GM21717 (cell line): ENCODE measurements at regions not wholly inside any gene's neighbourhood (a gene's known extent, or its start where the extent isn't known, plus 50 kb on each side); places are given as distances from the start of the nearest gene placed in this dataset.
"Not testable (repeated sequence)": the region's sequence is repeated elsewhere in the genome, so short reads cannot be mapped to it uniquely, and the experiment has no call there.

Experiments
- ATAC-seq: cut with Tn5 transposase; IDR thresholded peaks from one replicate; pipeline ENCODE4 v1.9.1; 2021; ENCODE audit warnings: mild to moderate bottlenecking, moderate library complexity; ENCODE audit not compliant: unreplicated experiment

DNA sequence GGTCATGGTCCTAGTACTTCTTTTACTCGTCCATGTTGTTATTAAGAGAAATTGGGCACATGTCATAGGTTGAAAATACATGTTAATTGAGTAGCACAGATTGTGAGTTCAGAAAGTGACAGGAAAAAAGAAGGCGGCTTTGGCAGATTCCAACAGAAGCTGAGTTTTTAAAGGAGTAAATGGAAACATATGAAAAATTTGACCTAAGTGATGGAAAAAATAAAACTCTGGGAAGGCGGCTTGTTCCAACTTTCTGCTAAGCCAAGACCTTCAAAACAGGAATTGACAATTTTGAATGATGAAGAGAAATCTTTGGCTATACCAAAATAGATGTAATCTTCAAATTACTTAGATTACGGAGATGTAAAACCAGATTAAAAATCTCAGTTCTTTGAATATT lies 868.0 kb downstream of the EPHA4 start:
- ATAC-seq: no peak

GRCh38 chr2:220704810-220705209 lies 867.3 kb downstream of the EPHA4 start:
- ATAC-seq: no peak

DNA sequence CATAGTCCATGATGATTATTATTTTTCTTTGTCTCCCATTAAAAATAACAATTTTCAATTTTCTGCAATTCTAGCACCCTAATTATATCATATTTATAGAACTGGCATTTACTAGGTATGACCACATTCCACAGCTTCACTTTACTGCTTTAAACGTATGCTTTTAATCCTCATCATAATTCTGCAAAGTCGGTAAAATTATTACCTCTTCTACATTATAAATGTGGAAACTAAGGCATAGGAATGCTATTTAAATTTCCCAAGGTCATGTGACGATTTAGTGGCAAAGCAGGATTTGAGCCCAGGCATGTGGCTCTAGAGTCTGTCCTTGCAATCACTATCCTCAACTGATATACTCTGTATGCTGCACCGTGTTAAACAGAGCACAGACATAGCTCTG lies 866.4 kb downstream of the EPHA4 start:
- ATAC-seq: no peak

DNA sequence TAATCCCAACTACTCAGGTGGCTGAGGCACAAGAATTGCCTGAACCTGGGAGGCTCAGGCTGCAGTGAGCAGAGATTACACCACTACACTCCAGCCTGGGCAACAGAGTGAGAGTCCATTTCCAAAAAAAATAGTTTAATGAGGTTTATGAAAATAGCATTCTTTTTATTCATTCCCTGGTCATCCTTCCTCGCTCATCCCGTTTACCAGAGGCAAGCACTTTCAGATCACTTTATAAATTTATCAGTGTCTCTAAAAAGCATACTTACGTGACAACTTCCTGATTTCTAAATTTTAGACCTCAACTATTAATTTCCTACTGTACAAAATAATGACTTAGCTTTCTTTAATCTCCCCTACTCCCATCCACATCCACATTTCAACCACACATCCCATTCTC lies 864.8 kb downstream of the EPHA4 start:
- no peak for ATAC-seq

DNA sequence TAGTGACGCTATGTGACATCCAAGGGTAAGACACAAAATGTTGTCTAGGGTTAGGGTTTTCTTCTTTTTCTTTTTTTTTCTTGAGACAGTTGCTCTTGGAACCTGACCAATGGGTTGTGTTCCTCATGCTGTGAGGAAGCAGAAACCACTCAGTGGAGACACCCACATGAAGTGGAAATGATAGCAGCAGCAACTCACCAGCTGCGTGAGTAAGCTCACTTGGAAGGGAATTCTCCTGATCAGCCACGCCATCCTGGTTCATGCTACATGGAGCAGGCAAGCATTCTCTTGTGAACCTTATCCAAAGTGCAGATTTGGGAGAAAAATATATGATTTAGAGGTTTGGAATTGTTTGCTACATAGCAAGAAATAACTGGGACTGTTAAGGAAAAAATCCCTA lies 863.7 kb downstream of the EPHA4 start:
- no peak for ATAC-seq

DNA sequence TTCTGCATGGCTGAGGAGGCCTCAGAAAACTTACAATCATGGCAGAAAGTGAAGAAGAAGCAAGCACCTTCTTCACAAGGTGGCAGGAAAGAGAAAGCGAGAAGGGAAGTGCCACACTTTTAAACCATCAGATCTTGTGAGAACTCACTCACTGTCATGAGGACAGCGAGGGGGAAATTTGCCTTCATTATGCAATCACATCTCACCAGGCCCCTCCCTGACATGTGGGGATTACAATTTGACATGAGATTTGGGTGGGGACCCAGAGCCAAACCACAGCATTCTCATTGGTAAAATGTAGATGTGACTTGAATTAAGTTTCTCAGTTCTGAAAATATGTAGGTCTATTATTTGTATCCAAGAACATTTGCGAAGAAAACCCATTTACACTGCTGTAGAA lies 854.8 kb downstream of the EPHA4 start:
- no peak for ATAC-seq

DNA sequence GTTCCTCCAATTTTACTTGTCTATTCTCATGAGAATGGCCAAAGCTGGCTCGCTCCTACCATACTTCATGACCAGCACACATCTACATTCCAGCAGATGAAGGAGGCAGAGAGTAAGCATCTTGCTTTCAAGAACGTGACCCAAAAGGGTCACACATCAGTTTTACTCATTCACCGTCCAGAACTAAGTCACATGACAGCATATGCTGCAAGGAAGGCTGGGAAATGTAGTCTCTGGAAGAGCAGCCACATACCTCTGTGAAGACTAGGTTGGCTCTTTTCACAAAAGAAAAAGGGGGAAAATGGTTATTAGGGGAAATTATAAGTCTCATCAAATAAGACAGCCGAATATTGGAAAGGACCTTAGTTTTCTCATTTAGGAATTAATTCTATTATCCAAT lies 835.3 kb downstream of the EPHA4 start:
- ATAC-seq: no peak

DNA sequence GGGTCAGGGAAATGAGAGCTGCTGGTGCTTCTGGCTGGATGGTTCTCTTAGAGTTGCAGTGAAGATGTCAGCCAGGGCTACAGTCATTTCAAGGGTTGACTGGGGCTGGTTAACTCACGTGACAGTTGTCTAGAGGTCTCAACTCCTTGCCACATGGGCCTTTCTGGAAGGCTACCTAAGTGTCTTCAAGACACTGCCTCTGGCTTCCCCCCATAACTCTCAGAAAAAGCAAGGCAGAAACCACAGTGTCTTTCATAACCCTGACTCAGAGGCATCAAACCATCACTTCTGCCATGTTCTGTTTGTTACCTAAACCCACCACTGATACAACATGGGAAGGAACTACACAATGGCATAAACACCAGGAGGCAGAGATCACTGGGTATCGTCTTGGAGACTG lies 828.9 kb downstream of the EPHA4 start:
- no peak for ATAC-seq

- ATAC-seq: no peak
Measured at GRCh38 chr2:220744861-220745260, 827.2 kb downstream of the EPHA4 start.

DNA sequence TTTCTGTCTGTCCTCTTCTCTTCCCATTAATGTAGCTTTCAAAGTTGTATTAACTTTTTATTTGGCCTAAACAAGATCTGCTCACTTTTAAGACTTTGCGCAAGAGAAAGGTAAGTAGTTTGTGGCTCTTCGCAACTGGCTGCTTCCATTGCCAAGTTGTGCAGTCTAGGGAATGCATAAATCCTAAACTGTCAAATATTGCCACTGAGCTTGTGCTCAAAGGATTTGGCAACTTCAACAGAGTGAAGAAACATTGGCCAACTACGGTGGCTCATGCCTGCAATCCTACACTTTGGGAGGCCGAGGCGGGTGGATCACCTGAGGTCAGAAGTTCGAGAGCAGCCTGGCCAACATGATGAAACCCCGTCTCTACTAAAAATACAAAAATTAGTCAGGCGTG lies 826.4 kb downstream of the EPHA4 start:
- no peak for ATAC-seq

DNA sequence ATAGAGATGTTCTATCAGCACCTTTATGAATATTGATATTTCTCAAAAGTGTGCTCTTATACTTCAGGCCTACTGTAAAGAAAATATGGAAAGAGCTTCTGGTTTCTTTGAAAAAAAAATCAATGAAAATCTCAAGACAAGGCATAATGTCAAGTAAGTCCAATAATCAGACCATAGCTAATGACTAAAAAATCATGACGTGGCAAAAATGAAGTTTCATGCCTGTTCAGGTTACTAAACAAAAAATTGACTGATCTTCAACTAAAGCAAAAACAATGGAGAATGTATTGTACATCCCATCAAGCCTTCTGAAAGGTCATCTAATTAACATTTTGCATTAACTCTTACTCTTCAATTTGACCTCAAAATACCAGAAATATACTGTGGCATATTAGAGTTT lies 824.4 kb downstream of the EPHA4 start:
- no peak for ATAC-seq

GRCh38 chr2:220748875-220749479 lies 823.1 kb downstream of the EPHA4 start:
- ATAC-seq: no peak

DNA sequence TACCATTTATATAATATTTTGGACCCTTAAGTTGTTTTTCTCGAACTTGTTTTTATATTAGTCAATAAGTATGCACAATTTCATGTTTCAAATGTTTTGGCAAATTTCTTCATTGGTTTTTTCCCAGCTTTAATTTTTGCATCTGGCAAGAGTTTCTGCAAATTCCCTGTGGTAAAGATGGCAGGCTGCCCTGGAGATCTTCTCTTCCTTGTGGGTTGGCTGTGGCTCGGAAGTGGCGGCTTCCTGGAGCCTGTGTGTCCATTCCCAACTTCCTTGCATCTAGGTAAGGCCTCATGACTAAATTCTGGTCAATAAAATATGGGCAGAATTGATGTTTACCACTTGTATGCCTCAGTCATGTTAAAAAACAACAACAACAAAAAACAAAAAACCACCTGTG lies 818.6 kb downstream of the EPHA4 start:
- no peak for ATAC-seq

DNA sequence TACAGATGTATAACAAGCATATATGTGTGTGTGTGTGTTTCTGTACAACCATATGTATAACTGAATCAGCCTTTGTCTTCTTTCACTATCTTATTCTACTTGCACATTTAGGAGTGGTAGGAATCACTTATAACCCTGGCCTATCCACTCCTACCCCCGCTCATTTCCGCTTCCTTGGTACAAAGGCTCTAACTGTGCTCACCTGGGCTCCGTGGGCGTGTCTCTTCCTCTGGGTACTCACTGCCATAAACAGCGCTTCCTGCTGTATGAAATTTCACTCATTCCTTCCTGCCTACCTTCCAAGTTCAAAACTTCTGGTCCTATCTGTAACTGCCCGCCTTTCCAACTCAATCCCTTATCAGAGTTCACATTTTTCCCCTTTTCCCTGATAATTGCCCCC lies 815.5 kb downstream of the EPHA4 start:
- ATAC-seq: no peak

DNA sequence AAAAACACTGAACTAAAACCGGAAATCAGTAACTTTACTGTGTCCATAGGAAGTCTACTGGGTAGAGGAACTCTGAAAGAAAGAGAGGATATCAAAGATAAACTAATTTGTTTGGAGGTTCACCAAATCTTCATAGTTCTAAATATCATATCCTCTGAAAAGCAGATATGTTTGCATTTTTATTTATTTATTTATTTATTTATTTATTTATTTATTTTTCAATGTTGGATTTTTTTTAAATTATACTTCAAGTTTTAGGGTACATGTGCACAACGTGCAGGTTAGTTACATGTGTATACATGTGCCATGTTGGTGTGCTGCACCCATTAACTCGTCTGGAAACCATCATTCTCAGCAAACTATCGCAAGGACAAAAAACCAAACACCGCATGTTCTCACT lies 813.7 kb downstream of the EPHA4 start:
- not testable (repeated sequence) for ATAC-seq

DNA sequence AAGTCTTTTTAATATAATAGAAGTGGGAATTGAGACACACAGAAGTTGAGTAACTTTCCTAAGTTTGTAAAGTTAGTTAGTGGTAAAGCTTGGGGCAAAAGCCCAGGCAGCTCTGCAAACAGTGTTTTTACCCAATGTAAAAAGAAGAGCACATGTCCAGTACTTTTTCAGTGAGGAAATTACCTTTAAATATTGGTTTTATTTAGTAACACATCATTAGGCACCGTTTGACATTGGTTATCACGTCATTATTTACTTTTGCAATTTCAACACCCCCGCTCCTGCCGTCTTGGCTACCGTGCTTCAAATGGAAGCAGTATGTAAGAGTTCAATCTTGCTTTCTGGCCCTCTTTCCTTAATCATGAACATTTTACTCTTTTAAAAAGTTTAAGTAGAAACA lies 807.9 kb downstream of the EPHA4 start:
- no peak for ATAC-seq

- ATAC-seq: no peak
Measured at GRCh38 chr2:220767591-220768255, 804.4 kb downstream of the EPHA4 start.

- no peak for ATAC-seq
Measured at GRCh38 chr2:220775856-220776488, 796.1 kb downstream of the EPHA4 start.

- not testable (repeated sequence) for ATAC-seq
Measured at GRCh38 chr2:220779076-220779475, 793.0 kb downstream of the EPHA4 start.

DNA sequence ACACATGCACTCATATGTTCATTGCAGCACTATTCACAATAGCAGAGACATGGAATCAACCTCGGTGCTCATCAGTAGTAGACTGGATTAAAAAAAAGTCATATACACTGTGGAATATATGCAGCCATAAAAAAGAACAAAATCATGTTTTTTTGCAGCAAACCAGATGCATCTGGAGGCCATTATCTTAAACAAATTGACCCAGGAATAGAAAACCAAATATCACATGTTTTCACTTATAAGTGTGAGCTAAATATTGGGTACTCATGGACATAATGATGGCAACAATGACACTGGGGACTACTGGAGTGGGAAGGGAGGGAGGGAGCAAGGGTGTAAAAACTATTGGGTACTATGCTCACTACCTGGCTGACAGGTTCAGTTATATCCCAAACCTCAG lies 792.6 kb downstream of the EPHA4 start:
- ATAC-seq: no peak

GRCh38 chr2:220779931-220780330 lies 792.2 kb downstream of the EPHA4 start:
- no peak for ATAC-seq

DNA sequence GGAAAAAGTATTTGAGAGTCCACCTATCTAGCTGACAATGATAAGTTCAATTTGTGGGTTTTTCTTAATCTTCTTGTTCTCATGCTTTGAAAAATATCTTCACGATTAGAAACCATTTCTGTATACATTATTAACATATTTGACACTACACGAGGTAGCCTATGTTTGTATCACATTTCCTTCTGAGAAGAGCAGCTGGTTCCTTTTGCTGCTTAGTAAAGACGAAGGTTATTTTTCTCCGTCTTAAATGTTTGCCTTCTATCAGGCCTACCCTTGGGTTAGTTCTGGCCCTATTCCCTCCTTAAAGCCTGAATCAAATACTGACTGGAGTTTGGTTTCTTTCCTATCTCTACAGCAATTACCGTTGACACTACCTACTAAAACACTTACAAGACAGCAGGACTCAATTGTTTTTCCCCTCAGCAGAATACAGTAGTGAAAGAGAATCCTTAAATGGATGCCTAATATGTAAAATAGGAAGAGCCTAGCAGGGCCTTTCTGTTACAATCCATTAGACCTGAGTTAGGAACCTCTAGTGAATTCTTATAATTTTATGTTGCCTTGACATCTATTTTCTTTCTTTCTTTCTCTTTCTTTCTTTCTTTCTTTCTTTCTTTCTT lies 790.4 kb downstream of the EPHA4 start:
- ATAC-seq: no peak
